Right ventricle myocardium superior (tissue), 1 donor: ENCODE measurements at regions not wholly inside any gene's neighbourhood (a gene's known extent, or its start where the extent isn't known, plus 50 kb on each side); places are given as distances from the start of the nearest gene placed in this dataset.

Source experiments
- ATAC-seq: fragments of 200-7000 bp; cut with Tn5 transposase; one replicate; pipeline ENCODE4 v1.9.1; 2020; ENCODE audit warnings: mild to moderate bottlenecking; ENCODE audit not compliant: poor library complexity
- DNase-seq: peaks from one replicate; pipeline ENCODE4 v3.0.0-alpha.2; 2020
- intact Hi-C: fragments of 100-400 bp; cut with DNase I; formaldehyde crosslinking; loops from one replicate; pipeline ENCODE4 v1.11.2; 2022
- donor health status: DM: no; HTN: yes; CAD: no; lungs with severe emphysema.

DNA sequence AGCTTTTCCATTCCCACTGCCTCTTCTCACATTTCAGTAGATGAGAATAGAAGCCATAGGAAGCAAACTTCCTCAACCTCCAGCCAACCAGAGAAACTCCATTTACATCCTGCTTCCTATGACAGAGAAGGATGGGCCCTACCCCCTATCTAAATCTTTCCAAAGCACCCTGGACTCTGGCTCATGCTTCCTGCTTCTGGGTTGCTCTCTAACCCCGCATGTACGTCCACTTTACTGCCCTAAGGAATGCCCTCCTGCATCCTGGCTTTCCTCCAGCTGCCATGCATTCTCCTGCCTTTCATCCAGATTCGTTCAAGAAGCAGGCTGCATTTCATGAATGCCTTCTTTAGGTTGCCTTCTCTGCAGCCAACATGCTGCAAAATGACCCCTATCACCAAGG, 91.9 kb downstream of the FAM217A start:
- ATAC-seq (no peak), DNase-seq (no peak)
- intact Hi-C loops, result loop anchor here (10.0 kb wide), 2 partner anchors 142 to 712 kb away; partner anchors contain the start of gene FAM50B

DNA sequence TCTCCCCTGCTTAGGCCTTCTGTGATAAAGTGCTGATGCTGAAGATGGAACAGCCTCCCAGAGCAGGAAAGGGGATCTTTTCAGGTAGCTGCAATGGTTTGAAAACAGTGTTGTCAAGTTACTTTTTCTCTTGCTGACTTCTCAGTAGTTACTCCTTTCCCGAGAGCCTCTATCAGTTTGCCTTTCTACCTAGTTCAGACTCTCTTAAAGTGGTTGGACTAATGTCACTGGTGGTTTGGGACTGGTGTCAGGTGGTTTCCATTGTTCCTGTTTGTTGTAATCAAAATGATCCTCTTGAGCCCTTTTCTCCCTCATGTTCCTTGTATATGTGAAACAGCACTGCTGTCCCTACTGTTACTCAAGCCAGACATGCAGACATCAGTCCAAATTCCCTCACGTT, 91.4 kb downstream of the FAM217A start:
- intact Hi-C loops, result loop anchor here (10.0 kb wide), 2 partner anchors 143 to 713 kb away; partner anchors contain the start of gene FAM50B

DNA sequence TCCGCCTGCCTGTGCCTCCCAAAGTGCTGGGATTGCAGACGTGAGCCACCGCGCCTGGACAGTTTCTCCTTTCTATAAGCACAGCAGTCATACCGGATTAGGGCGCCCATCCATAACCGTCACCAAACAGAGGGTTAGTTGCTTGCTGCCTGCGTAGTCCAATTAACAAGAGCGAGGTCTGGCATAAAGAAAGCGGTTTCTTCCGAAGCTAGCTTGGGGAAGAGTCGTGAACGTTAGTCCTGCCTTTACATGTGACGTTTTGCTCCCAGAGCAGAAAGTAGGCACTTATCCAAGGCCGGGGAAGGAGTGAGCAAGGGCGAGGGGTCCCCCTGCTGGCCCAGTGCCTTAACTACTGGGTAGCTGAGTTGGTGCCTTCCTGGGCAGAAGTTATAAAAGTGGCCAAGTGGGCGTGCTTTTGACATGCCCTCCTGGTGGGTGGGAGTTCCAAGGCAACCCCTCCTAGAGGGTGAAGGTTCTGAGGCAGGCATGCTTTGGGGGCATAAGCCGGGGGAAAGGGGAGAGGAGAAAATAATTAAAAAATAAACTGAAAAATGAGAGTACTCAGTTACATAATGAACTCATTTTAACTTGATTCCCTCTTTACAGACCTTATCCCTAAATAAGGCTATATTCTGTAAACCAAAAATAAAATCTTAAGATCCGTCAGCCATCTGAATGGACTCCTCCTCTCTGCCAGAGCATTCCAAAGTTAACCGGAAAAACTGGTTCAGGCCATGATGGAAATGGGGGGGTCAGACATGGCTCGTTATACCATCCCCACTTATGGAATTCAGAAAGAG, 88.0 kb downstream of the FAM217A start:
- peak; percentile 91 for DNase-seq
- peak; percentile 97 for ATAC-seq
- intact Hi-C loops, result loop anchor here (5.0 kb wide), 1 partner anchor 249 kb away; no protein-coding TSS in a partner anchor

More for the DNA sequence above, 91.4 kb downstream of the FAM217A start:
- no peak for DNase-seq
- ATAC-seq, result no peak

DNA sequence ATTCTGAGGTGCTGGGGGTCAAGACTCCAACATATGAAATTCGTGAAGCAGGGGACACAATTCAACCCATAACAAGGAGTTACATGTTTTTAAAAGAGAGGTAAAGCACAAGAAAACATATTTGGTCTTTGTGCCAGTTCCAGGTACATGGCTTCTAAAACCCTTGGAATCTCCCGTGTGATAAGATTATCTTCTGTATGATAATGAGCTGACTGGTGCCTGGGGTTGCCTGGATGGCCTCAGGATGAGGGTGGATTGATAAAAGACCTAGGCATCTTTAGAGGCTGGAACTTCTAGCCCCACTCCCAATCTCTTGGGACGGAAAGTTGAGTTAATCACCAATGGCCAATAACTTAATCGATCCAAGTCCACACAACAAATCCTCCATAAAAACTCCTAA, 87.0 kb downstream of the FAM217A start:
- intact Hi-C loops, result loop anchor here (5.0 kb wide), 1 partner anchor 250 kb away; no protein-coding TSS in a partner anchor
- ATAC-seq (no peak), DNase-seq (no peak)

DNA sequence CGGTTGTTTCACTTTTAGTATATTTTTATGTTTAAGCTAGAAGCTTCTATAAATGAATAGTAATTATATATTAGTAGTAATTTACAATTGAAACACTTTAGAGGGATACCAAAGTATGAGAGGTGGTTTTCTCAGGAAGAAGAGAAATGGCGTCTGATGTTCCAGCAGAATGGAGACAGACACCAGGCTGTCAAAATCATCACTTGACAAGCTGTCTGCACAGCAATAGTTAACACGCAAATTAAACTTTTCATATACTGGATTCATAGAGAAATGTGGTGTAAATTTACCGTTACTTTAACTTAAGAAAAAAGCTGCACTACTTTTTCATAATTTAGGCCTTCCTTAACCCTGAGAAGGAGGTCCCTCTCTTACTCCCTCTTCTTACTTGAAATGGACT, 82.6 kb downstream of the FAM217A start:
- no peak for DNase-seq
- intact Hi-C loops, result no loop called here
- no peak for ATAC-seq

DNA sequence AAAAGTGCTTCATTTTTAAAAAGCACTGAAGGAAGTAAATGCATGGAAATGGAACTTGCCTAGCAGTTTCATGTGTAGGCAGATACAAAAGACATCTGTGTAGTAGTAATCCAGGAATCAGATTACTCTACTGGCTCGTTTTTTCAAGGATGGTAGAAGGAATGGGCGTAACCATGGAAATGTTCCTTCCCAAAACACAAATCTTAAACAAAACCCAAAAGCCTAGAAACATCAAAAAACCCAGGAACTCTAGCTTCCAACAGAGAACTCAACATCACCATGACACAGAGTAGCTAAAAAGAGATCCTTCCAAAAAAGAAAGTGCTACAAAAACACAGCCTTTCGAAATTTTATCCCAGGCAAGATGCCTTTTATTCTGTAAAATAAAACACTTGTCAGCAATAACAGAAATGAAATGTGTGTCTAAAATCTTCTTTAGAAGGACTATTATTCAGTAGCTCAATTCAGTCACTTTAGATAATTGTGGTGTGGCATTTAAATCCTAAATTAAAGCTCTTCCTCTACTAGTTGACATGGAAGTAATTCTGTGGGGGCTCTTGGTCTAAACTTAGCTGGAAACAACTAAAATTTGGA, 81.7 kb downstream of the FAM217A start:
- DNase-seq (no peak), ATAC-seq (peak; percentile 18)
- intact Hi-C loops, result no loop called here

DNA sequence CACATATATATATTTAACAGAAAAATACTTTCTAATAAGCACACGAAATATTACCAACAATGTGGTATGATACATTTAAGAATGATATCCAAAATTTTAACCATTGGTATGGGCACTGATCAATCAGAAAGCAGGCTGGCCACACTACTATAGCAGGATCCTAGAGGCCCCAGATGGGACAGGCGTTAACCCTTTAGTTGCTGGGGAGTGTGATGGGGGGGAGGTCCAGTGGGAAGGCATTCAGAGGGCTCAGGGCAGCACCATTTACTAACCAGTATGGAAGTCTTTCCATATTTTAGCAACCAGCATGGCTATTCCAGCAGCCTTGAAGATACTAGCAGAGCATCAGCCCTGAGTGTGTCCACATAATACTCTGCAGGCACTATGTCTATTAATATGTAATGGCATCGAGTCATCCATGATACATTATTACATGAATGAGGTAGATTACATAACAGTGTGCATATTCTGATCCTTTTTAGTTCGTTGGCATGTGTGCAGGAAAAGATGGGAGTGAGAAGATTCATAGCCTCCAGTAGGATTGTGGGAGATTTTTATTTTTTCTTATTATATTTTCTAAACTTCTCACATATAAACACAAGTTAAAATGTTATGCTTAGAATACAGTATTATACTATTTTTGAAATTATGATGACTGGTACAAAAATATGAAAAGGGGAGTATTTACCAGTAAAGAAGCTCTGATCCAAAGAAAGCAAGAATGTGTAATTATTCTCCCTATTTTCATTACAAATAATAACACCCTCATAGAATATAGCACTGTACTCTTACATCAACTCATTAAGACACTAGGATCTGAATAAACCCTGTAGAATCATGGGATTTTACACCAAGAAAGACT, 78.9 kb downstream of the FAM217A start:
- intact Hi-C loops, result no loop called here
- DNase-seq (no peak), ATAC-seq (no peak)

DNA sequence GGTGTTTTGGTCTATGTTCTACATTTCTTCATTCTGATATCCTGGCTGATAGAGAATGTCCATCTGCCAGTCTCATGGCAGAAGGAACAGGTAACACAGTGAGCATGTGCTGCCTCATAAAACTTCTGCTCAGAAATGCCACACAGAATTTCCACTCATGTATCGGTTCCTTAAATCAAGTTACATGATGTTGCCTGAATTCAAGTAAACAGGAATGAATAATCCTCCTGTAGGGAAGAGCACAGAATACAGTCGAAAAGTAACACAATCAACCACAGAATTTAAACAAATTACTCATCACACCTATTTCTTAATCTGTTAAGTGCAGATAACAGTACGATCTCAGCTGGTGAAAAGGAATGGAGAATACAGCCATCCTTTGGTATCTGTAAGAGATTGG, 74.7 kb downstream of the FAM217A start:
- DNase-seq (no peak), ATAC-seq (no peak)
- intact Hi-C loops, result no loop called here

DNA sequence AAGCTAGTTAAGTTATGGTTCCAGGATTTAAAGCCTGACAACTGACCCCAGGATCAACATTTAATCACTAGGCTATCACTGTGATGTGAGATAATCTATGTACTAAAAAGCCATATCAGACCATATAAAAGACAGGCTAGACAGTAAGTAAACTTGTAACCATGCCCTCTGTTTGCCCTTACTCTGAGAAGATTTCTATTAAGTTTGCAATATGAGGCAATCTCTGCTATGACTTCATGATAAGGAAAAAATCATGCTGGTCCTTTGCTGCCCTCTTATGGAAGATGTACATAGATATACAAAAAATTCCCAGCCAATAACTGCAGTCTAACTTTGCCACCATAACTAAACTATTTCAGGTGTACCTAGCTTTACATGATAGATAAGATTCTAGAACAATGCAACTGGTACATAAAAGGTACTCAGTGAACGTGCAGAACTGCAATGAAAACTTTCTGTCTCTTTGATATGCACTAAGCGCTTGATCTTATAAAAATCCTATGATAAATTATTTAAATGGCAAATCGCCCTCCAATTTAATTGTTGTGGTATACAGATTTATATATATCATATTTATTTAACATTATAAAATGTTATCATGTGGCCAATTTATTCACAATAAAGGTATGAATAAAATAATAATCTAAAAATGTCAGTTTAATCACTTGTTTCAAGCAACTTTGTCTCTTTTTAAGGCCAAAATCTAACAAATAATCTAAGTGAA, 70.5 kb downstream of the FAM217A start:
- intact Hi-C loops, result no loop called here
- no peak for DNase-seq
- ATAC-seq, result peak; percentile 79

DNA sequence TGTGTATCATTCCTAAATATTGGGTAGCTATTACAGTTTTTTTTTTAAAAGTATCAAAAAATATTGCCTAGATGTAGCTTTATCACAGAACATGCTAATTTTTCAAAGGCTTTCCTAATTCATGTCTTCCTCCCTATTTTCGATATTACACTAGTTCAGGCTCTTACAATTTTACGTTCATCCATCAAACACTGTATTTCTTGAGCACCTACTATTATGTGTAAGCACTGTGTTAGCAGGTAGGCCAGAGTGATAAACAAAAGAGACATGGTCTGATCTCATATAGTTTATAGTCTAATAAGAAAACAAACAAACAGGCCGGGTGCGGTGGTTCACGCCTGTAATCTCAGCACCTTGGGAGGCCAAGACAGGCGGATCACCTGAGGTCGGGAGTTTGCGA, 69.5 kb downstream of the FAM217A start:
- ATAC-seq, result no peak
- intact Hi-C loops, result no loop called here
- no peak for DNase-seq

DNA sequence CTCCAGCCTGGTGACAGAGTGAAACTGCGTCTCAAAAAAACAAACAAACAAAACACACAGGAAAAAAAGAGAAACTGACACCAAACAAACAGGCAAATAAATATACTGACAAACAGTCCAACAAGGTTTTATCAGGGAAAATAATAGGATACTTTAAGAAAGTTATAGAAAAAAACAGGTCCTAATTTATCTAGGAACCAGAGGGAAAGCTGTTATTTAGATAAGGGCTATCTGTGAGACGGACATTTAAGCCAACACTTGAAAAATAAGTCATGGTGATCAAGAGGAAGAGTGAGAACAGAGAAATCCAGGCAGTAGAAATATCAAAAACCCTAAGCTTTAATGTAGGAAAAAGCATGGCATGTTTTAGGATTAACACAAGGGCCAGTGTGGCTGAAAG, 68.9 kb downstream of the FAM217A start:
- intact Hi-C loops, result no loop called here
- no peak for ATAC-seq
- DNase-seq, result no peak

DNA sequence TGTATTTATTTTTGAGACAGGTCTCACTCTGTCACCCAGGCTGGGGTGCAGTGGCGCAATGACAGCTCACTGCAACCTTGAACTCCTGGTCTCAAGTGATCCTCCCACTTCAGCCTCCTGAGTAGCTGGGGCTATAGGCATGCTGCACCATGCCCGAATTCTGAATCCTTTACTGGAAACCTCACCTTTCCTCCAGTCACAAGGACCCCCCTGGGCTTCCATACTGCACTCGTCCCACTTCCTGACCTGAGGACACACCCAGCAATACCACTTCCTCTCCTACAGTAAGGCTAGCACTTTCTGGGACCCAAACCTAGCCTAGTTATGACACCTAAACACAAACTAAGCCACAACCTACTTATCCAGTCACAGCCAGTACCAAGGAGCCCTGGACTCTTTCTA, 68.2 kb downstream of the FAM217A start:
- no peak for DNase-seq
- intact Hi-C loops, result no loop called here
- no peak for ATAC-seq

DNA sequence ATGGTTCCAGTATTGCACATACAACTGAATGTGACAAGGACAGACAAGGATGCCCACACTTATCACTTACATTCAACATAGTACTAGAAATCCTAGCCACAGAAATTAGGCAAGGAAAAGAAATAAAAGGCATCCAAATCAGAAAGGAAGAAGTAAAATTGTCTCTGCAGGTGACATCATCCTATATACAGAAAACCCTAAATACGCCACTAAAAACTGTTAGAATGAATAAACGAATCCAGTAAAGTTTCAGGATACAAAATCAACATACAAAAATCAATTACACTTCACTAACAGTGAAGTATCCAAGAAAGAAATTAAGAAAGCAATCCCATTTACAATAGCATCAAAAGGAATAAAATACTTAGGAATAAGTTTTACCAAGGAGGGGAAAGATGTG, 66.1 kb downstream of the FAM217A start:
- no peak for ATAC-seq
- DNase-seq, result no peak
- intact Hi-C loops, result no loop called here

DNA sequence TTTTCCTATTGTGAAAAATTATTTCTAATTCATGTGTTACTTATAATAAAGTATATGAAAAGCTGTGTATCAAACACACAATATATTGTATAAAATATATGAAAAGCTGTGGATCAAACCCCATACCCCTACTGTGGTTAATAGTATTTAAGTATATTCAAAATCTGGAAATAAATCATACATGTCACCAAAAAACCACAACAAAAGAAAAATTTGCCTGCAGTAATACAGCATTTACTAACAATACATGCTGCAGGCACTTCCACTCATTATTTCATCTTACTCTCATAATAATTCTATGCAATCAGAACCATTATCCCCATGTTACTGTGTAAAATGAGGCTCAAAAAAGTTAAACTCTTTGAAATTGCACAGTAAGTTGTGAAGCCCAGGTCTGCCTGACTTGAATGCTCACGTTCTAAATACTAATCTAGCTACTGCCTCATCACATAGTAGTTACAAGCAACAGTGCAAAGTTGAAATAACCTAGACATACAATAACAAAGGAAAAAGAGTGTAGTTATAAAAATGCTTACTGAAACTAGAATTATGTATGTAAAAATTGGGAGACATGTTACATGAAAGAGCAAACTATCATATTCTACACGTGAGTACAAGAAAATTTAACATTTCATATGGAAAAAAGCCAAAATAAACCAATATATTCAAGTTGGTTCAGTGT, 61.7 kb downstream of the FAM217A start:
- intact Hi-C loops, result no loop called here
- no peak for DNase-seq
- no peak for ATAC-seq

DNA sequence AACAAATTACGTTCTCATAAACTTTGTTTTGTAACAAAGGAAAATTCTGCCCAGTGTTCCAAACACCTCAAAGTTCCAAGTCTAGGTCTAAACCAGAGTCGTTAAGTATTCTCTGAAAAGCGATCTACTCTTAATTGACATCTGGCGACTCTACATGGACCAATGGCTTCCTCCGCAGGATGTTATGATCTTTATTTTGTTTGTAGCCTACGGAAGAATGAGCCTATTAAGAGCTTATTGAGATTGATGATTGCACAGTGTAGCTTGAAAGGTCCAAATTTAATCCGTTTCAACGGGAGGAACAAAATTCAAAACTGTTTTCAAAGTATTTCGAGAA, 61.1 kb downstream of the FAM217A start:
- ATAC-seq (no peak), DNase-seq (no peak)
- intact Hi-C loops, result no loop called here

DNA sequence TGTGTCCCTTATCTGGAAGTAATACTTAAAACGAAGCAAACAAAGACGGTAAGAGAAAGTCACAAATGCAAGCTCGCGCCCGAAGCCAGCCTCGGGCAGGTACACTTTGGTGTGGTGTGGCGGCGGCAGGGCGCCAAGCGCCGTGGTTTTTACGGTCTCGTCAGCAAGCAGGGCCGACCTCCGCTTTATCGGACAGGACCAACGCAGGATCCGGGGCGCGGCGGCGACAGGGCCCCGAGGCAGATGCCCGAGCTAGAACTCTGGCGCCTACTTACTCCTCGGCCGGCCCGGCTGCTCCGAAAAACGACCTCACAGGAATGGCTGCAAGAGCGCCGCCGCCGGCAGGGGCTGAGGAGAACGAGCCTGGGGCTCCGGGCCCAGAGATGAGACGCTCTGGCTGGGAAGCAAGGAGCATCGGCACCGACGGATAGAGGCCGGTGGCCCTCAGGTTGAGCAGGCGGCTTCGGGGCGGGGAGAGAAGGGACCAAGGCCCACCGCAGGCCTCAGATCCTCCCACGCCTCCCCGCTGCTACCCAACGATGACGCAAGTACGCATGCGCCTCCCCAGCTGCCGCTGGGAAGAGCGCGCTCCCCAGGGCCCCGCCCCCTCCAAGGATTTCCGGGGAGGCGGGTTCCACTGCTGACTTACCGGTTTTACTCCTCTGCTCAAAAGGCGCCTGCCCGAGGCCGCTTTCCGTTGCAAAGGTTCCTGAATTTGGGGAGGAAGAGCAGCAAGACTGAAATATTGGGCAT, 60.6 kb downstream of the FAM217A start:
- DNase-seq (peak; percentile 97), ATAC-seq (peak; percentile 88)
- intact Hi-C loops, result no loop called here
